GM21390 (cell line): ENCODE measurements at regions not wholly inside any gene's neighbourhood (a gene's known extent, or its start where the extent isn't known, plus 50 kb on each side); places are given as distances from the start of the nearest gene placed in this dataset.
A peak's percentile ranks its signal among the peaks of the same experiment; 100 is the strongest.

ENCODE experiments used
- ATAC-seq: cut with Tn5 transposase; IDR thresholded peaks from one replicate; pipeline ENCODE4 v1.9.1; 2021; ENCODE audit not compliant: unreplicated experiment

DNA sequence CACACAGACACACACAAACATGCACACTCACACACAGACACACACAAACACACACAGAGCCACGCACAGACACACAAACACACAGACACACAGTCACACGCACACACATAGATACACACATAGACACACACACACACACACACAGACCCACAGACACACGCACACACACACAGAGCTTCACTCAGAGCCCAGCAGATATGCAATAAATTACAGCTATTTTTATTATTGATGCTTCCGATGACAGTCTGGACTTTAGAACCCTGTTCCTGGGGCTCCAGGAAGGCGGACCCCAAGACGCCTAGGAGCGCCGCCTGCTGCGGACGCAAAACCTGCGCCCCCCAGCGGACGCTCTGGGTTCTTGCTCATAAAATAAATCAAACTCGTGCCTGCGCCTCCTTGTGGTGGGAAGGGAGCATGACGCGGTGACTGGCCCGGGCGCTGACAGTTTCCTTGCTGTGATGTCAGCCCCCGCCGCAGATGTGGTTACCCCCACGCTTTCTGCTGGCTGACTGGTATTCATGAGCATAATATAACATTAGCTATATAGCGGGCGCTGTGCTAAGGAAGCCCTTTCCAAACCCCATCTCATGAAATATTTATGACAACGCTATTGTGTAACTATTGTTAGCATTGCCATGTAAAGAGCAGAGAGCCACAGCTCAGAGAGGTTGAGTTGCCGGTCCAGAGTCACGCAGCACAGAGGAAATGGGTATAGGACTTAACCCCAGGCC, 64.4 kb upstream of the TM9SF2 start:
- ATAC-seq, result peak; percentile 36

DNA sequence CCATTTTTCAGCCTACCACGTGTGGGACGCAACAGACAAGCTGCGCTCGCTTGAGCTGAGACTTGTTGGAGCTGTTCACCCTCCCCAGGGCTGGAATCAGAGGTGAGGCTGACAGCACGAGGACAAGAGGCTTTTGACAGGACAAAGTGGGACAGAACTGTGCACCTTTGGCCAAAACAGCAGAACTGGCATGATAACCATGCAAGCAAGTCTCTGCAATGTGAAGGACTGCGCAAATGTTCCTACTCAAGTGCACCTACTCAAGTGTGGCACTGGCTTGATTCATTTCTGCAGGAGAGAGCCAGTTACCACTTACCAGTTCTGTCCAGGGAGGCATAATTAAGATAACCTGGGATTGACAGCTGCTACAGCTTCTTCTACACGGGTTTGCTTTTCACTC, 62.2 kb upstream of the TM9SF2 start:
- ATAC-seq, result no peak

DNA sequence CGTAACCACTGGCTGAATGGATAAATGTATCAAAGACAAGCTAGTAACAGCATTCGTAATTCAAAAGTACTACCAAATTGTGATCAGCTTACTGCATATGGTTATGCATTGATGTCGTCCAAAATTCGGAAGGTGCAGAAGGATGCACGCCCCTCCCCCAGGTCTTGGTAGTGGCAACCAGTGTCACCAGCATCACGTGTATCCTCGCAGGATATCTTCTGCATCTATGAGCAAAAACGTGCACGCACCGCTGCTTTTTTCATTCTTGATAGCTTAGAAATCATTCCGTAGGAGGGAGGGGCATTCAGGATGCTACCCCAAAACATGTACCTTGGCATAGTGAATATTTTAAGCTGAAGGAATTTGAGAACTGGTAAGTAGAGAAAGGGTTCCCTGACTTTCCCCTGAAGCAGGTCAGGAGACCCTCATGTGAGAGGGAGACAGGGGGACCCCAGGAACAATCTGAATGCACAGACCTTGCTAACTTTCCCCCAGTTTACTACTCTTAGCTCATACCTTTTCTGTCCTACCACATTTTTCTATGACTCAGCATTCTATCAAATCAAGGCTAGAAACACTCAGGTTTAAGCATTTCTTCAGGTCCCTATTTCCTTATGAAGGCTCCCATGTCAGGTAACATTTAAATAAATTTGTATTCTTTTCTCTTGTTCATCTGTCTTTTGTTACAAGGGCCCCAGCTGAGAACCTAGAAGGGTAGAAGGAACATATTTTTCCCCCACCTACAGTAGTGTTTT, 61.2 kb upstream of the TM9SF2 start:
- ATAC-seq, result no peak

DNA sequence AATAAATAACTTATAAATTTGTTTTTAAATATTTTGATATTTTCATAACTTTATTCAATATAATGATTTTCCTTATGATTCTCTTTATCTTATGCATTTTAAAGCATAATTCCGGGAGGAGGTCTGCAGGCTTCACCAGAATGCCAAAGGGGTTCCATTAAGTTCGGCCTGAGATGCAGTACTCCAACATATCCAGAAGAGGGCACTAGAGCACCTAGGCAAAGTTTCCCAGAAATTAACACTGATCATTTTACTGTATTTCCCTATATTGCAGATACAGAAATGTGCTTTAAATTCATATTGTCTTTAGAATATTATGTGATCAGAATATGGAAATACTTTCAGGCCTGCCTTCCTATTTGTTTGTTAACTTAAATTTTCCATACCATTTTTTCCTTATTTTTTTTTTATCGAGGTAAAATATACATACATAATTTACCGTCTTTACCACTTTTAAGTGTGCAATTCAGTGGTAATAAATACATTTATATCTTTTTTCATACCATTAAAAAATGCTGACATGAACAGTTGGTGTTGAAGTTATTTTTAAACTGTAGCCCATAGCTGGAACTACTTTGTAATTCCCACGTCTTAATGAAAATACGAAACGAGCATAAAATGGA, 58.9 kb upstream of the TM9SF2 start:
- no peak for ATAC-seq

DNA sequence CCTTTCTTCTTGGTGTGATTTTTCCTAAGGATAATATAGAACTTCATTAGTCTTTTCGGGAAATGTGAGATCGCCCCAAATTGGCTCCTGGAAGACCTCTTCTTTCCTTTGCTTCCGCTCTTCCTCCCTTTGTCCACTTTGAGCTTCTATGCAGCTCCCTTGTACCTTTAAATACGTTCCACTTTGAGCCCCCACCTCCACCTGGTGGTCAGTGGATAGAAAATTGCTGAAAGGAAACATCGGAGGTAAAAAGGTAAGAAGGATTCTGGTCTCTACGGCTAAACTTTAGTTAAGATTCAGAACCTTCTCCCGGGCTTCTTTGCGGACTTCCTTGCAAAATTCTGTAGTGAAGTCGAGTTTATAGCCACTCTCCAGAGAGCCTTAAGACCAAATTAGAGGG, 55.0 kb upstream of the TM9SF2 start:
- no peak for ATAC-seq

DNA sequence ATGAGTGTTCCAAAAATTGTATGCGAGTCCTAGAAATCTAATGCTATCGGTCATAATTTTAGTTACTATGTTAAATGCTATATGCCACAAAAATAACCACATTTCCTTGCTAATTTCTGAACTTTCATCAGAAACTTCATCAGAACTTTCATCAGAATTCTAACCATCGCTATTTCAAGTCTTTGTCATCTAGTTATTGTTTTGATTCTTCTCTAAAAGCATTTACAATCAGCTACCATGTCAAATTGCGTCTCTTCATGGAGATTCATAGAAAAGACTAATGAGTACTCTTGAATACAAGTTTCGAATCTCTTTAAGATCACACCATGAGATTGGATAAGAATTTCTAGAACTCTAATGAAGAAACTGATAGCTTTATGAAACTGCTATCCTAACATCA, 52.7 kb upstream of the TM9SF2 start:
- ATAC-seq, result no peak

DNA sequence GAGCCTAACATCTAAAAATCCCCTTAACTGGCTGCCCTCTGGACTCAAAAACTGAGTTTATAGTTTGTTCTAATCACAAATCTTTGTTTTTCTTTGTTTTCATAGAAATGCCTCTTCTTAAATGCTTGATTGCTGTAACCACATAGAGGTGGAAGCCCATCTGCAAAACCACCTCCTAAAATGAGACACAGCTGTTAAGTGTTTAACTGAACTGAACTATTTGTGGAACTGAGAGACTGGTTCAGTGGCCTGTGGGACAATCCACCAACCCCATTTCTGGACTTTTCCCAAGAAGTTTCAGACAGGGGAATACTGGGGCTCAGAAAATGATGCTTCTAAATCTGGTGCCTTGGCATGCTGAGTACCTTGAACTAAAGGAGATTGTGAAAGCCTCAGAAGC, 50.9 kb upstream of the TM9SF2 start:
- no peak for ATAC-seq
